HG03045 (cell line): ENCODE measurements at regions not wholly inside any gene's neighbourhood (a gene's known extent, or its start where the extent isn't known, plus 50 kb on each side); places are given as distances from the start of the nearest gene placed in this dataset.
A peak's percentile ranks its signal among the peaks of the same experiment; 100 is the strongest.

Source experiments
- ATAC-seq: cut with Tn5 transposase; IDR thresholded peaks from one replicate; pipeline ENCODE4 v1.9.1; 2021; ENCODE audit warnings: mild to moderate bottlenecking, moderate library complexity; ENCODE audit not compliant: unreplicated experiment

- peak; percentile 76 for ATAC-seq
Measured at GRCh38 chr20:22333885-22334545, 250.4 kb downstream of the FOXA2 start.

DNA sequence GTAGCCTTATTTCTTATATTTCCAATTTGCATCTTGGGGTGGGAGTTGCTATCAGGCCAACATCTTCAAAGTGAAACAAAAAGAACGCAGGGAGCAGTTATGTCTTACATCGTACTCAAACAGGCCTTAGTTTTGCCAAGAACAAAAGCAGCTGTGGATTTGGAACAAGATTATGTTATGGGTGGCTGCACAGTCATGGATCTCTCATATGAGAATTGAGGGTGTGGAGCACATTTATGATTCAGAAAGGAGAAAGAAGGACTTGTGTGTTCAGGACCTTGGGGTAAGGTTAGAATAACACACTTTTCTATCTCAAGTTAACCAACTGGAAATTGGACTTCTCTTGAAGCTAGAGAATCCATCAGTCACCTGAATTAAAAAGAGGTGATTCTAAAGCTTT is 259.9 kb downstream of the FOXA2 start:
- ATAC-seq, result no peak

GRCh38 chr20:22322513-22322912 is 261.9 kb downstream of the FOXA2 start:
- no peak for ATAC-seq

GRCh38 chr20:22321191-22321590 is 263.2 kb downstream of the FOXA2 start:
- ATAC-seq, result no peak

GRCh38 chr20:22320245-22320915 is 264.0 kb downstream of the FOXA2 start:
- ATAC-seq, result no peak

- no peak for ATAC-seq
Measured at GRCh38 chr20:22315771-22316170, 268.6 kb downstream of the FOXA2 start.

GRCh38 chr20:22315073-22315472 is 269.3 kb downstream of the FOXA2 start:
- ATAC-seq, result no peak

DNA sequence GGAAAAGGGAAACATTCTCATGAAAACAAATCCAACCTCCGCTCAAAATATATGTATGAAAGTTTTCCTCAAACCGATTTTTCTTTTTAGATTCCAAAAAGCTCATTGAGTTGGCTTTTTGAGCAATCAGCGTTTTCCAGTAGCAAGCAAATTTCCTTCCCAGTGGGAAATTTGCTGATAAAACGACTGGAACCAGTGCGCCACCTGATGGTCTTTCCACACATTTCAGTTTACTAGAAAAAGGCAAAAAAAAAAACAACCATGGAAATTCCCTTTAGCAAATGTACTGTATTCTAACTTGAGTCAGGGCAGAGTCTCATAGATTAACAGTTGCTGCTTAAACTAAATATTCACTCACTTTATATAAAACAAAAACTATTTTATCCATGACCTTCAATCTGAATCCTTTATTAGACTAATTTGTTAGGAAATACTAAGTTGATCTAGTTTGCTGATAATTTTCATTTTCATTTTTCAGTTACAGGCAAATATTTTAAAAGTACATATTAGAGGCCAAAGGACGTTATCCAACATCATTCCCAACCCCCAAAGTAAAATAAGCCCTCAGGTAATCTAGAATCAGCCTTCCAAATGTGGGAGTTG is 271.5 kb downstream of the FOXA2 start:
- no peak for ATAC-seq

DNA sequence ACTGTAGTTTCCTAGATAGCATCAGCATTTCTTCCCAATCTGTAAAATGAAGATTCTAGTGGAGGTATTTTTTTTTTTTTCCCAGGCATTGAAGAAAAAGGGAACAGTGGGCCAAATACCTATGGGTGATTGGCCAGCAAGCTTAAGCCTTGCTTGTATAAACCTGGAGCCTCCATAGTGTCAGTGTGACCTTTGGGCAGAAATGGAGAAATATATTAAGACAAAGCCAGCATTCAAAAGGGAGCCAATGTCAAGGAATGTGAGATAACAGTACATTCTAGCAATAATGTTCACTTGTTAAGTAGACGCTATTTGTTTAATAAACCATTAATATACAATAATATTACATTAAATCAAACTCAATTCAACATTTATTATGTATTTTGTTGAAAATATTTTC is 275.4 kb downstream of the FOXA2 start:
- ATAC-seq, result no peak

DNA sequence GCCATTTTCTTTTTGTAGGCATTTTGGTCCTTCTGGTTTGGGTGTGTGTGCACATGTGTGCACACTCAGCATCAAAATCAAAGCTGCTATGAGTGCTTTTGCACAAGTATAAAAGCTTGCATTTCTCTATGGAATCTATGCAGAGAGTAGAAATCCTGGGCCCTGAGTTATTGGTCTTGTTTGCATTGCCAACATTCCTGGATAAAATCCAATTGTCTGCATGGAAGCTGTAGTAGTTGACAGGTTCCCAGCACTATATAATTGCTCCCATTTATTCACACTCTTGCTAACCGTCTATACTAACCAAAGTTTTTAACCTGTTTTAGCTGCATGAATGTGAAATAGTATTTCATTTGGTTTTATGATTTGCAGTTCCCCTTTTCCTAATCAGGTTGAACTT is 277.0 kb downstream of the FOXA2 start:
- no peak for ATAC-seq

GRCh38 chr20:22305381-22305780 is 279.0 kb downstream of the FOXA2 start:
- no peak for ATAC-seq

- no peak for ATAC-seq
Measured at GRCh38 chr20:22303523-22303922, 280.8 kb downstream of the FOXA2 start.

GRCh38 chr20:22302039-22302438 is 282.3 kb downstream of the FOXA2 start:
- ATAC-seq, result no peak

DNA sequence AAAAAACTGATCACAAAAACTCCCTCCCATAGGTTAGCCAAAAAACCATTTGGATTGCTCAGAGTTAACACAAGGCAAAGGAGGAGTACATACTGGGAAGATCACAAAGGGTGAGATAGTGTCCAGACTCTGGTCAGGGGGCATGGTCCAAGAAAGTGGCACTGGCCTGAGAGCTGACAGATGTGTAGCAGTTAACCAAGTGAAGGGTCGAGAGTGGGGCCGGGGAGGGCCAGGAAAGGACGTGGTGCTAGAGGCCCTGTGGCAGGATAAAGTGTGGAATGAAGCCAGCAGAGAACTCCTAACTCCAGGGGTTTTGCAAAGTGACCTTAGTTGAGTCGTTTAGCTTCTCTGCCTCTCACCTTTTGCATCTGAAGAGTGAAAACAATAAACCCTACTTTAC is 290.5 kb downstream of the FOXA2 start:
- no peak for ATAC-seq

GRCh38 chr20:22289442-22289841 is 294.9 kb downstream of the FOXA2 start:
- ATAC-seq, result no peak

DNA sequence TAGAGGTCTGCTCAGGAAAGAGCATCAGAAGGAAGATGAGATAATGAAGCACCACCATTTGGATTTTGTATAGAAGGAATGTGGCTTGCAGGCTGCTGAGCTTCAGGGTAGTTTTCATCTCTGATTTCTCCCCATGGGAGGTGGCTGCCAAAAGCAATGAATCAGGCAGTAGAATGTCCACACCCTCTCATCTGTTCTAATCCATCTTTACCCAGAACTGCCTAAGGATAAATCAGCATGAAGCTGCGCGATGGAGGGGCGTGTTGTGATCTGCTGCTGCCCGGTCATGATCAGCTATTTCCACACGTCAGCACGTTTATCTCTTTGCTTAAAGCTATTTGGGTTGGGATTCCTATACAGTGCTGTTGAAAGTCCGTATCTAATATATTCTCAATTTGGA is 295.4 kb downstream of the FOXA2 start:
- no peak for ATAC-seq

DNA sequence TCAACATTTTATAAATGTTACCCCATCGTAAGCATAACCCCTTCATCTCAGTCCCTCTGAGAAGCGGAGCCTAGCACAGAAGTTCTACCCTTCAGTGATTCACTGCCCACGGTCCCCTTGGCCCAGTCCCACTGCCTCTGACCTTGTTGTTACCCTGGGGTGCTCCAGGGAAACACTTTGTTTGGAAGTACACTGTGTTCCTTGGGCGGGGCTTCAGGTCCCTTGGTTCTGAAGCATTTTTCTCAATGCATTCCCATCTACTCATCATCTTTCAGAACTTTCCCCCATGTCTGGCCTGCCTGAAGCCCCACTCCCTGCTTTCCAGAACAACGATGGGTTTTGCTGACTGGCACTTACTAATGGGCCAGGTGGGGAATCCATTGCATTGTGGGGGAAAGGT is 296.2 kb downstream of the FOXA2 start:
- ATAC-seq, result no peak

GRCh38 chr20:22285555-22285954 is 298.8 kb downstream of the FOXA2 start:
- ATAC-seq, result no peak

- no peak for ATAC-seq
Measured at GRCh38 chr20:22282696-22283095, 301.7 kb downstream of the FOXA2 start.

- no peak for ATAC-seq
Measured at GRCh38 chr20:22274330-22274729, 310.0 kb downstream of the FOXA2 start.

- ATAC-seq, result no peak
Measured at GRCh38 chr20:22268675-22269074, 315.7 kb downstream of the FOXA2 start.

DNA sequence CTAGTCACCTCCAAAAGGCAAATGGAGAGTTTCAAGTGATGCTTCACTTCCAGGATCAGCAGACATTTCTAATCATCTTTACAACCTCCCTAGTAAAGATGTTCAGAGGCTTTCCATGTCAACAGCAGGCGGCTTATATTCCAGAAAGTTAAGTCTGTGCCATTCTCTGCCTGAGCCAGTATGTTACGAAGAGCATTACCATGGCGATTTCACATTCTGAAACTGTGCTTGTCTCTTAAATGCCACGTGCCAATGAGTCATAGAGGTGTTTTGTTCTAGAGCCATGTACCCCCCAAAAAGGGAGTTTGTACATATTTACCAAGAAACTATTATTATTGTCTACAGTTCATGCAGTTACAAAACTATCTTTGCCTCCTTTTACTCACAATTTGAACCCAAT is 319.5 kb downstream of the FOXA2 start:
- no peak for ATAC-seq
